SK-N-SH treated with all-trans-retinoic acid at 6 μM for 48 hours (cell line): ENCODE measurements at regions not wholly inside any gene's neighbourhood (a gene's known extent, or its start where the extent isn't known, plus 50 kb on each side); places are given as distances from the start of the nearest gene placed in this dataset.

Source experiments
- ARNTL ChIP-seq: fragments of 450-650 bp; formaldehyde crosslinking; IDR thresholded peaks from 2 replicates; pipeline ENCODE4 v1.5.0; 2020; ENCODE audit warnings: low read depth, mild to moderate bottlenecking, moderate library complexity, borderline replicate concordance
- ESRRG ChIP-seq: fragments of 250-450 bp; sonication (Bioruptor Pico); IDR thresholded peaks from 2 replicates; pipeline ENCODE4 v1.6.1; 2021; ENCODE audit warnings: mild to moderate bottlenecking
- ISL1 ChIP-seq: fragments of 250-450 bp; sonication (Bioruptor Pico); IDR thresholded peaks from 2 replicates; pipeline ENCODE4 v2.1.2; 2022; ENCODE audit warnings: mild to moderate bottlenecking, moderate library complexity
- RARB ChIP-seq: fragments of 250-450 bp; sonication (Bioruptor Pico); IDR thresholded peaks from 2 replicates; pipeline ENCODE4 v1.8.0; 2021; ENCODE audit warnings: mild to moderate bottlenecking, moderate library complexity
- SNAI2 ChIP-seq: fragments of 250-450 bp; sonication (Bioruptor Pico); IDR thresholded peaks from 2 replicates; pipeline ENCODE4 v1.5.0; 2020; ENCODE audit warnings: mild to moderate bottlenecking, moderate library complexity
- TOX ChIP-seq: fragments of 250-450 bp; sonication (Bioruptor Pico); IDR thresholded peaks from 2 replicates; pipeline ENCODE4 v1.8.0; 2021; ENCODE audit warnings: mild to moderate bottlenecking, moderate library complexity, borderline replicate concordance
- TF ChIP-seq, protein P1 (sequence below): fragments of 250-450 bp; sonication (Bioruptor Pico); IDR thresholded peaks from 2 replicates; pipeline ENCODE4 v1.5.0; 2020; ENCODE audit warnings: mild to moderate bottlenecking, moderate library complexity
- TF ChIP-seq, protein P2 (sequence below): fragments of 250-450 bp; sonication (Bioruptor Pico); IDR thresholded peaks from 2 replicates; pipeline ENCODE4 v1.8.0; 2020; ENCODE audit warnings: mild to moderate bottlenecking, moderate library complexity, borderline replicate concordance

- TF ChIP-seq ISL1 (CRISPR knock-in tag) (no peak), ESRRG (CRISPR knock-in tag) (no peak), ARNTL (CRISPR knock-in tag) (no peak), RARB (CRISPR knock-in tag) (no peak), TOX (CRISPR knock-in tag) (no peak), SNAI2 (CRISPR knock-in tag) (no peak)
- TF ChIP-seq, protein P1, sequence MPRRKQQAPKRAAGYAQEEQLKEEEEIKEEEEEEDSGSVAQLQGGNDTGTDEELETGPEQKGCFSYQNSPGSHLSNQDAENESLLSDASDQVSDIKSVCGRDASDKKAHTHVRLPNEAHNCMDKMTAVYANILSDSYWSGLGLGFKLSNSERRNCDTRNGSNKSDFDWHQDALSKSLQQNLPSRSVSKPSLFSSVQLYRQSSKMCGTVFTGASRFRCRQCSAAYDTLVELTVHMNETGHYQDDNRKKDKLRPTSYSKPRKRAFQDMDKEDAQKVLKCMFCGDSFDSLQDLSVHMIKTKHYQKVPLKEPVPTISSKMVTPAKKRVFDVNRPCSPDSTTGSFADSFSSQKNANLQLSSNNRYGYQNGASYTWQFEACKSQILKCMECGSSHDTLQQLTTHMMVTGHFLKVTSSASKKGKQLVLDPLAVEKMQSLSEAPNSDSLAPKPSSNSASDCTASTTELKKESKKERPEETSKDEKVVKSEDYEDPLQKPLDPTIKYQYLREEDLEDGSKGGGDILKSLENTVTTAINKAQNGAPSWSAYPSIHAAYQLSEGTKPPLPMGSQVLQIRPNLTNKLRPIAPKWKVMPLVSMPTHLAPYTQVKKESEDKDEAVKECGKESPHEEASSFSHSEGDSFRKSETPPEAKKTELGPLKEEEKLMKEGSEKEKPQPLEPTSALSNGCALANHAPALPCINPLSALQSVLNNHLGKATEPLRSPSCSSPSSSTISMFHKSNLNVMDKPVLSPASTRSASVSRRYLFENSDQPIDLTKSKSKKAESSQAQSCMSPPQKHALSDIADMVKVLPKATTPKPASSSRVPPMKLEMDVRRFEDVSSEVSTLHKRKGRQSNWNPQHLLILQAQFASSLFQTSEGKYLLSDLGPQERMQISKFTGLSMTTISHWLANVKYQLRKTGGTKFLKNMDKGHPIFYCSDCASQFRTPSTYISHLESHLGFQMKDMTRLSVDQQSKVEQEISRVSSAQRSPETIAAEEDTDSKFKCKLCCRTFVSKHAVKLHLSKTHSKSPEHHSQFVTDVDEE (CRISPR knock-in tag) = no peak
- TF ChIP-seq, protein P2, sequence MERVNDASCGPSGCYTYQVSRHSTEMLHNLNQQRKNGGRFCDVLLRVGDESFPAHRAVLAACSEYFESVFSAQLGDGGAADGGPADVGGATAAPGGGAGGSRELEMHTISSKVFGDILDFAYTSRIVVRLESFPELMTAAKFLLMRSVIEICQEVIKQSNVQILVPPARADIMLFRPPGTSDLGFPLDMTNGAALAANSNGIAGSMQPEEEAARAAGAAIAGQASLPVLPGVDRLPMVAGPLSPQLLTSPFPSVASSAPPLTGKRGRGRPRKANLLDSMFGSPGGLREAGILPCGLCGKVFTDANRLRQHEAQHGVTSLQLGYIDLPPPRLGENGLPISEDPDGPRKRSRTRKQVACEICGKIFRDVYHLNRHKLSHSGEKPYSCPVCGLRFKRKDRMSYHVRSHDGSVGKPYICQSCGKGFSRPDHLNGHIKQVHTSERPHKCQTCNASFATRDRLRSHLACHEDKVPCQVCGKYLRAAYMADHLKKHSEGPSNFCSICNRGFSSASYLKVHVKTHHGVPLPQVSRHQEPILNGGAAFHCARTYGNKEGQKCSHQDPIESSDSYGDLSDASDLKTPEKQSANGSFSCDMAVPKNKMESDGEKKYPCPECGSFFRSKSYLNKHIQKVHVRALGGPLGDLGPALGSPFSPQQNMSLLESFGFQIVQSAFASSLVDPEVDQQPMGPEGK (CRISPR knock-in tag) = no peak
Measured at GRCh38 chr1:37257646-37258045, 216.7 kb upstream of the ZC3H12A start.
